ENCODE measurements at regions not wholly inside any gene's neighbourhood (a gene's known extent, or its start where the extent isn't known, plus 50 kb on each side); places are given as distances from the start of the nearest gene placed in this dataset.

- Histone ChIP-seq H3K27me3 (ENCODE audit: control insufficient read depth in 2 of 2, insufficient read depth in 2 of 2, low read length in 2 of 2) (no peaks in the 10 kb centered on the region), H3K4me1 (ENCODE audit: control insufficient read depth in 2 of 2, insufficient read depth in 2 of 2, low read length in 2 of 2) (no peaks in the 10 kb centered on the region), H3K4me3 (ENCODE audit: low read length) (no peak overlapping the region), H3K27ac (ENCODE audit: low read depth, low read length) (no peak overlapping the region), H3K36me3 (ENCODE audit: control insufficient read depth in 2 of 3, insufficient read depth in 3 of 3, low read length in 3 of 3) (no peaks in the 10 kb centered on the region), H3K9me3 (ENCODE audit: control insufficient read depth in 2 of 3, low read length in 3 of 3) (no peaks in the 10 kb centered on the region)
- ChIA-PET POLR2A (no interaction called here), CTCF (no interaction called here)
- DNase-seq (no peak), ATAC-seq (no peak)
- H3K27ac Mint-ChIP-seq = no peak overlapping the region
- H3K9me3 Mint-ChIP-seq = peaks cover 0 to 5% (median 0%) of the 10 kb centered on the region in 11 donors
- no peaks in the 10 kb centered on the region for H3K4me1 Mint-ChIP-seq
- H3K4me3 Mint-ChIP-seq = no peak overlapping the region
- no peaks in the 10 kb centered on the region for H3K27me3 Mint-ChIP-seq
- H3K36me3 Mint-ChIP-seq = no peaks in the 10 kb centered on the region
- intact Hi-C loops (cut with micrococcal nuclease) = no loop called here
Observed at GRCh38 chr14:46401066-46401465, 250.5 kb downstream of the RPL10L start.

DNA sequence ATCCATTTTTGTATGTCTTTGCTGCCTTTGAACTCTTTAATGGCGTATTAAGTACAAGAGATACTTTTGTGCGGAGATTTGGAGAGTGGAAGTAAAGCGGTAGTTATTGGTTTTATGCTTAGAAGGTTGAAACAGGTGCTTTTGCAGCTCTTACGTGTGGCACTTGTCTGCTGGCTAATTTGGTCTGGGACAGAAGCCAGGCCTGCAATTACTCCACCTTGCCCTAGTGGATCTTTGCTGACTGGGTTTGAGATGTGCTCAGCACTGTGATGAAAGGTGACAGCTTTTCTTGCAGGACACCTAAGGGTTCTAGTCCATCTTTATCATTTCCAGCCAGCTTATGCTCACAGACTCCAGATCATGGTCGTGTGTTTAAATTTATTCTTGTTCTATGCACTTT lies 252.5 kb downstream of the RPL10L start:
- no peaks in the 10 kb centered on the region for H3K36me3 Mint-ChIP-seq
- no peak overlapping the region for H3K4me3 ChIP-seq (ENCODE audit: low read length)
- H3K4me1 Mint-ChIP-seq = no peaks in the 10 kb centered on the region
- H3K27ac Mint-ChIP-seq = no peak overlapping the region
- no peak overlapping the region for H3K27ac ChIP-seq (ENCODE audit: low read depth, low read length)
- intact Hi-C loops (cut with micrococcal nuclease) = no loop called here
- ATAC-seq (no peak), DNase-seq (no peak)
- no peaks in the 10 kb centered on the region for H3K36me3 ChIP-seq (ENCODE audit: control insufficient read depth in 2 of 3, insufficient read depth in 3 of 3, low read length in 3 of 3)
- H3K9me3 Mint-ChIP-seq = peaks cover 0 to 7% (median 1%) of the 10 kb centered on the region in 11 donors
- no peak overlapping the region for H3K4me3 Mint-ChIP-seq
- H3K9me3 ChIP-seq (ENCODE audit: control insufficient read depth in 2 of 3, low read length in 3 of 3) = no peaks in the 10 kb centered on the region
- no peaks in the 10 kb centered on the region for H3K27me3 Mint-ChIP-seq
- CTCF ChIA-PET = no interaction called here
- H3K4me1 ChIP-seq (ENCODE audit: control insufficient read depth in 2 of 2, insufficient read depth in 2 of 2, low read length in 2 of 2) = no peaks in the 10 kb centered on the region
- H3K27me3 ChIP-seq (ENCODE audit: control insufficient read depth in 2 of 2, insufficient read depth in 2 of 2, low read length in 2 of 2) = no peaks in the 10 kb centered on the region
- POLR2A ChIA-PET = interaction anchor here (1.1 kb wide), 1 partner anchor 224 kb away, joined by 3 read pairs; no protein-coding TSS in a partner anchor

GRCh38 chr14:46384611-46385010 lies 267.0 kb downstream of the RPL10L start:
- DNase-seq = no peak

DNA sequence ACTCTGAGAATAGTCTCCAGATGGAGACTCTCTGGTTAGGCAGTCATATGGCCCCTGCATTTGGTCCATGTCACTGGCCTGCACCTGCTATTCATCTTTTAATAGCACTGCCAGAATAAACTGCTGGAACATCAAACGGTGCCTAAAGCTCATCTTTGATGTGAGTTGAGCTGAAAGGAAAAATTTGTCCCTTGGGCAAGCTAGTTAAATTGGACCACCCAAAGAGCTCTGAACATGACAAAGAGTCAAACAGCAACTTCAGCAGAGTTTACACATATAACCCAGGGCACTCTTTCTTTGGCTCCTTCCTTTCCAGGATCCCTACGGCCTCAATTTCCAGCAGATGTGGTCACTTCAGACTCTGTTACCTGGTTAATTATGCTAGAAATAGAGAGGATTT lies 269.9 kb downstream of the RPL10L start:
- Histone ChIP-seq H3K36me3 (ENCODE audit: control insufficient read depth in 2 of 3, insufficient read depth in 3 of 3, low read length in 3 of 3) (no peaks in the 10 kb centered on the region), H3K27ac (ENCODE audit: low read depth, low read length) (no peak overlapping the region), H3K27me3 (ENCODE audit: control insufficient read depth in 2 of 2, insufficient read depth in 2 of 2, low read length in 2 of 2) (no peaks in the 10 kb centered on the region), H3K9me3 (ENCODE audit: control insufficient read depth in 2 of 3, low read length in 3 of 3) (no peaks in the 10 kb centered on the region), H3K4me1 (ENCODE audit: control insufficient read depth in 2 of 2, insufficient read depth in 2 of 2, low read length in 2 of 2) (no peaks in the 10 kb centered on the region), H3K4me3 (ENCODE audit: low read length) (no peak overlapping the region)
- H3K36me3 Mint-ChIP-seq = peaks cover 0 to 1% (median 0%) of the 10 kb centered on the region in 5 donors
- CTCF ChIA-PET = no interaction called here
- no peaks in the 10 kb centered on the region for H3K4me1 Mint-ChIP-seq
- ATAC-seq (no peak), DNase-seq (no peak)
- no peak overlapping the region for H3K4me3 Mint-ChIP-seq
- no peaks in the 10 kb centered on the region for H3K27me3 Mint-ChIP-seq
- intact Hi-C loops (cut with micrococcal nuclease) = no loop called here
- POLR2A ChIA-PET = no interaction called here
- H3K27ac Mint-ChIP-seq = no peak overlapping the region
- H3K9me3 Mint-ChIP-seq = peaks cover 0 to 15% (median 6%) of the 10 kb centered on the region in 11 donors

More at GRCh38 chr14:46384611-46385010, 267.0 kb downstream of the RPL10L start:
- H3K9me3 ChIP-seq (ENCODE audit: control insufficient read depth in 2 of 3, low read length in 3 of 3) = no peaks in the 10 kb centered on the region
- H3K4me1 Mint-ChIP-seq = no peaks in the 10 kb centered on the region
- no peak overlapping the region for H3K4me3 Mint-ChIP-seq
- H3K9me3 Mint-ChIP-seq = peaks cover 0 to 15% (median 7%) of the 10 kb centered on the region in 11 donors
- H3K27me3 Mint-ChIP-seq = no peaks in the 10 kb centered on the region
- H3K4me3 ChIP-seq (ENCODE audit: low read length) = no peak overlapping the region
- ChIA-PET POLR2A (no interaction called here), CTCF (no interaction called here)
- H3K27ac Mint-ChIP-seq = no peak overlapping the region
- no peak overlapping the region for H3K27ac ChIP-seq (ENCODE audit: low read depth, low read length)
- no peaks in the 10 kb centered on the region for H3K36me3 ChIP-seq (ENCODE audit: control insufficient read depth in 2 of 3, insufficient read depth in 3 of 3, low read length in 3 of 3)
- no peaks in the 10 kb centered on the region for H3K36me3 Mint-ChIP-seq
- H3K27me3 ChIP-seq (ENCODE audit: control insufficient read depth in 2 of 2, insufficient read depth in 2 of 2, low read length in 2 of 2) = no peaks in the 10 kb centered on the region
- intact Hi-C loops (cut with micrococcal nuclease) = no loop called here
- no peaks in the 10 kb centered on the region for H3K4me1 ChIP-seq (ENCODE audit: control insufficient read depth in 2 of 2, insufficient read depth in 2 of 2, low read length in 2 of 2)
- no peak for ATAC-seq

DNA sequence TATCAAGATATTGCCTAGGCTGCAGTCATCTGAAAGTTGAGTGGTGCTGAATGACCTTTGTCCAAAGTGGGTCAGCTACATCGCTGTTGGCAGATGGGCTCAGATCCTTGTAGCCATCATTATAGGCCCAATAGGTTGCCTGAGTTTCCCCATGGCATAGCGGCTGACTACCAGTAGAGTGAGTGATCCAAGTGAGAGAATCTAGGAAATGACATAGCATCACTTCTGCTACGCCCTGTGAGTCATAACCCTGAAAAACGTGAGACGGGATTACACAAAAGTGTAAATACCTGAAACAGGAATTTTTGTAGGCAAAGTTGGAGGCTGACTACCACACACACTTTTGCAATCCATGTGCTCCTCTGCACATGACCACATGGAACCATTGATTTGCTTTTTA lies 273.3 kb downstream of the RPL10L start:
- H3K4me1 Mint-ChIP-seq = no peaks in the 10 kb centered on the region
- Histone ChIP-seq H3K4me3 (ENCODE audit: low read length) (no peak overlapping the region), H3K36me3 (ENCODE audit: control insufficient read depth in 2 of 3, insufficient read depth in 3 of 3, low read length in 3 of 3) (no peaks in the 10 kb centered on the region), H3K4me1 (ENCODE audit: control insufficient read depth in 2 of 2, insufficient read depth in 2 of 2, low read length in 2 of 2) (no peaks in the 10 kb centered on the region), H3K27me3 (ENCODE audit: control insufficient read depth in 2 of 2, insufficient read depth in 2 of 2, low read length in 2 of 2) (no peaks in the 10 kb centered on the region), H3K27ac (ENCODE audit: low read depth, low read length) (no peak overlapping the region), H3K9me3 (ENCODE audit: control insufficient read depth in 2 of 3, low read length in 3 of 3) (no peaks in the 10 kb centered on the region)
- no peak overlapping the region for H3K27ac Mint-ChIP-seq
- ATAC-seq (no peak), DNase-seq (no peak)
- no peak overlapping the region for H3K4me3 Mint-ChIP-seq
- POLR2A ChIA-PET = no interaction called here
- no peaks in the 10 kb centered on the region for H3K27me3 Mint-ChIP-seq
- intact Hi-C loops (cut with micrococcal nuclease) = no loop called here
- H3K36me3 Mint-ChIP-seq = peaks cover 0 to 9% (median 0%) of the 10 kb centered on the region in 5 donors
- CTCF ChIA-PET = no interaction called here
- peaks cover 0 to 26% (median 18%) of the 10 kb centered on the region in 11 donors for H3K9me3 Mint-ChIP-seq

- peaks cover 0 to 26% (median 18%) of the 10 kb centered on the region in 11 donors for H3K9me3 Mint-ChIP-seq
- no peaks in the 10 kb centered on the region for H3K27me3 ChIP-seq (ENCODE audit: control insufficient read depth in 2 of 2, insufficient read depth in 2 of 2, low read length in 2 of 2)
- H3K4me3 Mint-ChIP-seq = no peak overlapping the region
- no peaks in the 10 kb centered on the region for H3K9me3 ChIP-seq (ENCODE audit: control insufficient read depth in 2 of 3, low read length in 3 of 3)
- no peaks in the 10 kb centered on the region for H3K4me1 Mint-ChIP-seq
- H3K4me3 ChIP-seq (ENCODE audit: low read length) = no peak overlapping the region
- no peak for ATAC-seq
- ChIA-PET CTCF (no interaction called here), POLR2A (no interaction called here)
- no peak for DNase-seq
- H3K27ac Mint-ChIP-seq = no peak overlapping the region
- no peaks in the 10 kb centered on the region for H3K4me1 ChIP-seq (ENCODE audit: control insufficient read depth in 2 of 2, insufficient read depth in 2 of 2, low read length in 2 of 2)
- no peak overlapping the region for H3K27ac ChIP-seq (ENCODE audit: low read depth, low read length)
- intact Hi-C loops (cut with micrococcal nuclease) = no loop called here
- peaks cover 0 to 9% (median 0%) of the 10 kb centered on the region in 5 donors for H3K36me3 Mint-ChIP-seq
- no peaks in the 10 kb centered on the region for H3K36me3 ChIP-seq (ENCODE audit: control insufficient read depth in 2 of 3, insufficient read depth in 3 of 3, low read length in 3 of 3)
- H3K27me3 Mint-ChIP-seq = no peaks in the 10 kb centered on the region
Observed at GRCh38 chr14:46377305-46377704, 274.3 kb downstream of the RPL10L start.

GRCh38 chr14:46369391-46369790 lies 282.2 kb downstream of the RPL10L start:
- peaks cover 0 to 19% (median 6%) of the 10 kb centered on the region in 11 donors for H3K9me3 Mint-ChIP-seq
- H3K27me3 ChIP-seq (ENCODE audit: control insufficient read depth in 2 of 2, insufficient read depth in 2 of 2, low read length in 2 of 2) = no peaks in the 10 kb centered on the region
- ATAC-seq = no peak
- no peaks in the 10 kb centered on the region for H3K36me3 ChIP-seq (ENCODE audit: control insufficient read depth in 2 of 3, insufficient read depth in 3 of 3, low read length in 3 of 3)
- H3K4me1 Mint-ChIP-seq = no peaks in the 10 kb centered on the region
- intact Hi-C loops (cut with micrococcal nuclease) = no loop called here
- no peak overlapping the region for H3K4me3 ChIP-seq (ENCODE audit: low read length)
- H3K27ac Mint-ChIP-seq = no peak overlapping the region
- no peak overlapping the region for H3K27ac ChIP-seq (ENCODE audit: low read depth, low read length)
- no peaks in the 10 kb centered on the region for H3K4me1 ChIP-seq (ENCODE audit: control insufficient read depth in 2 of 2, insufficient read depth in 2 of 2, low read length in 2 of 2)
- no peaks in the 10 kb centered on the region for H3K27me3 Mint-ChIP-seq
- H3K36me3 Mint-ChIP-seq = no peaks in the 10 kb centered on the region
- no peak for DNase-seq
- peaks cover 0 to 4% (median 0%) of the 10 kb centered on the region in 3 experiments for H3K9me3 ChIP-seq (ENCODE audit: control insufficient read depth in 2 of 3, low read length in 3 of 3)
- no peak overlapping the region for H3K4me3 Mint-ChIP-seq
- ChIA-PET CTCF (no interaction called here), POLR2A (no interaction called here)
